Liver (tissue), 3 donors: ENCODE measurements at regions not wholly inside any gene's neighbourhood (a gene's known extent, or its start where the extent isn't known, plus 50 kb on each side); places are given as distances from the start of the nearest gene placed in this dataset.

Experiments
- CTCF ChIP-seq: fragments of 150-350 bp; IDR thresholded peaks from 2 replicates; pipeline ENCODE4 v1.5.1; 2017; ENCODE audit warnings: improper control_type of control experiment, low read depth, low read length; ENCODE audit not compliant: missing input control
- RAD21 ChIP-seq, 2 donors: IDR thresholded peaks; 2 replicates each; pipeline ENCODE4 v1.6.1; 2016; ENCODE audit warnings: antibody characterized with exemption in 2 of 2, mild to moderate bottlenecking in 2 of 2
- REST ChIP-seq: IDR thresholded peaks from 2 replicates; pipeline ENCODE4 v1.6.1; 2016; ENCODE audit warnings: antibody characterized with exemption, mild to moderate bottlenecking
- donor health status: healthy.
- donor health status: healthy.

- no peak for TF ChIP-seq CTCF
- TF ChIP-seq RAD21 (IDR thresholded peaks at IDR 0.05): no peak
- no peak for TF ChIP-seq REST
These were observed 226.5 kb downstream of the DTWD2 start for GRCh38 chr5:118761814-118762213.
